WTC11 (cell line): ENCODE measurements at regions not wholly inside any gene's neighbourhood (a gene's known extent, or its start where the extent isn't known, plus 50 kb on each side); places are given as distances from the start of the nearest gene placed in this dataset.

Experiments used
- ATAC-seq: fragments of 200-7000 bp; cut with Tn5 transposase; 2 replicates; pipeline ENCODE4 v1.10.0; 2021; ENCODE audit warnings: mild to moderate bottlenecking, moderate library complexity
- CTCF ChIA-PET: fragments of 300-600 bp; sonication (Branson Sonifier 250); formaldehyde crosslinking; loops from one replicate; lab custom pipeline; 2021; ENCODE audit warnings: antibody characterized with exemption; lab: Charles Lee
- POLR2A ChIA-PET: fragments of 350-600 bp; sonication (Branson Sonifier 250); formaldehyde crosslinking; loops from one replicate; lab custom pipeline; 2021; ENCODE audit warnings: antibody characterized with exemption; lab: Charles Lee
- DNase-seq: peaks from one replicate; pipeline ENCODE4 v3.0.0; 2021; ENCODE audit warnings: low spot score
- H3K27ac Mint-ChIP-seq: 2 replicates; pipeline ENCODE4 v1.8.0; 2021; ENCODE audit warnings: mixed read lengths
- H3K27me3 Mint-ChIP-seq: 2 replicates; pipeline ENCODE4 v1.8.0; 2021; ENCODE audit warnings: low read depth, mild to moderate bottlenecking, moderate library complexity, mixed read lengths
- H3K36me3 Mint-ChIP-seq: 2 replicates; pipeline ENCODE4 v1.8.0; 2021; ENCODE audit warnings: mixed read lengths
- H3K4me1 Mint-ChIP-seq: 2 replicates; pipeline ENCODE4 v1.8.0; 2022; ENCODE audit warnings: mixed read lengths
- H3K4me3 Mint-ChIP-seq: 2 replicates; pipeline ENCODE4 v1.8.0; 2021; ENCODE audit warnings: mild to moderate bottlenecking, moderate library complexity, mixed read lengths
- H3K9me3 Mint-ChIP-seq: 2 replicates; pipeline ENCODE4 v1.8.0; 2021; ENCODE audit warnings: mixed read lengths
- ATF1 ChIP-seq: sonication (generic); formaldehyde crosslinking; IDR thresholded peaks from 2 replicates; pipeline ENCODE4 v1.8.1; 2023; ENCODE audit warnings: mild to moderate bottlenecking, moderate library complexity, missing genetic modification reagents
- ELF4 ChIP-seq: sonication (generic); formaldehyde crosslinking; IDR thresholded peaks from 2 replicates; pipeline ENCODE4 v1.8.1; 2022; ENCODE audit warnings: low read depth, mild to moderate bottlenecking, moderate library complexity, missing genetic modification reagents
- EMX1 ChIP-seq: fragments of 250-450 bp; sonication (Bioruptor Pico); IDR thresholded peaks from 2 replicates; pipeline ENCODE4 v1.8.0; 2021; ENCODE audit warnings: mild to moderate bottlenecking
- FOXK1 ChIP-seq: sonication (generic); formaldehyde crosslinking; IDR thresholded peaks from 2 replicates; pipeline ENCODE4 v1.8.0; 2022; ENCODE audit warnings: mild to moderate bottlenecking, moderate library complexity, missing genetic modification reagents
- GABPB1 ChIP-seq: sonication (generic); formaldehyde crosslinking; IDR thresholded peaks from 2 replicates; pipeline ENCODE4 v1.8.1; 2023; ENCODE audit warnings: mild to moderate bottlenecking, missing genetic modification reagents
- RELA ChIP-seq: sonication (generic); formaldehyde crosslinking; IDR thresholded peaks from 2 replicates; pipeline ENCODE4 v1.8.1; 2022; ENCODE audit warnings: missing genetic modification reagents, mild to moderate bottlenecking, borderline replicate concordance
- ZNF219 ChIP-seq: sonication (generic); formaldehyde crosslinking; IDR thresholded peaks from 2 replicates; pipeline ENCODE4 v1.8.0; 2023; ENCODE audit warnings: missing genetic modification reagents, mild to moderate bottlenecking, borderline replicate concordance
- ZNF317 ChIP-seq: sonication (generic); formaldehyde crosslinking; IDR thresholded peaks from 2 replicates; pipeline ENCODE4 v1.8.1; 2023; ENCODE audit warnings: low read depth, mild to moderate bottlenecking, moderate library complexity, missing genetic modification reagents, borderline replicate concordance
- ZNF396 ChIP-seq: fragments of 250-450 bp; sonication (Bioruptor Pico); IDR thresholded peaks from 2 replicates; pipeline ENCODE4 v1.8.0; 2021; ENCODE audit warnings: mild to moderate bottlenecking, moderate library complexity, borderline replicate concordance
- ZNF423 ChIP-seq: fragments of 250-450 bp; sonication (Bioruptor Pico); IDR thresholded peaks from 2 replicates; pipeline ENCODE4 v2.1.2; 2022; ENCODE audit warnings: mild to moderate bottlenecking, moderate library complexity
- TF ChIP-seq, protein P1 (sequence below): sonication (generic); formaldehyde crosslinking; IDR thresholded peaks from 2 replicates; pipeline ENCODE4 v1.8.1; 2023; ENCODE audit warnings: mild to moderate bottlenecking, missing genetic modification reagents
- TF ChIP-seq, protein P2 (sequence below): fragments of 250-450 bp; sonication (Bioruptor Pico); IDR thresholded peaks from 2 replicates; pipeline ENCODE4 v1.9.0; 2021; ENCODE audit warnings: mild to moderate bottlenecking
- TF ChIP-seq, protein P3 (sequence below): sonication (generic); formaldehyde crosslinking; IDR thresholded peaks from 2 replicates; pipeline ENCODE4 v1.8.0; 2023; ENCODE audit warnings: missing genetic modification reagents, mild to moderate bottlenecking, borderline replicate concordance
- TF ChIP-seq, protein P4 (sequence below): sonication (generic); formaldehyde crosslinking; IDR thresholded peaks from 2 replicates; pipeline ENCODE4 v1.8.0; 2023; ENCODE audit warnings: missing genetic modification reagents
- TF ChIP-seq, protein P5 (sequence below): sonication (generic); formaldehyde crosslinking; IDR thresholded peaks from 2 replicates; pipeline ENCODE4 v1.8.0; 2022; ENCODE audit warnings: mild to moderate bottlenecking, missing genetic modification reagents
- TF ChIP-seq, protein P6 (sequence below): sonication (generic); formaldehyde crosslinking; IDR thresholded peaks from 2 replicates; pipeline ENCODE4 v1.8.1; 2023; ENCODE audit warnings: mild to moderate bottlenecking, missing genetic modification reagents, moderate library complexity
- TF ChIP-seq, protein P7 (sequence below): sonication (generic); formaldehyde crosslinking; conservative IDR thresholded peaks from 2 replicates; pipeline ENCODE4 v1.8.1; 2023; ENCODE audit warnings: mild to moderate bottlenecking, low read depth, missing genetic modification reagents, moderate library complexity

DNA sequence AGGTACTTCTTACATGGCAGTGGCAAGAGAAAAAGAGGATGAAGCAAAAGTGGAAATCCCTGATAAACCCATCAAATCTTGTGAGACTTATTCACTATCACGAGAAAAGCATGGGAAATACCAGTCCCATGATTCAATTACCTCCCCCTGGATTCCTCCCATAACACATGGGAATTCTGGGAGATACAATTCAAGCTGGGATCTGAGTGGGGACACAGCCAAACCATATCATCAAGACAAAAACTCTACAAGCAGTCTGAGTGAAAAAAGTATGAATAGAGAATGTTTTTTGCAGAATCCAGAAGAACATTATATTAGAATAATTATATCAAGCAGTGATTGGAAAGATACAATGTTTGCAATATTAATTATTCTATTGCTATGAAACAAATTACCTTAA, 893.7 kb downstream of the FAM181B start:
- TF ChIP-seq EMX1 (no peak), RELA (CRISPR knock-in tag) (no peak), ATF1 (CRISPR knock-in tag) (no peak), GABPB1 (CRISPR knock-in tag) (no peak), ZNF317 (CRISPR knock-in tag) (no peak), ZNF219 (CRISPR knock-in tag) (no peak), FOXK1 (CRISPR knock-in tag) (no peak), ELF4 (CRISPR knock-in tag) (no peak), ZNF396 (CRISPR knock-in tag) (no peak), ZNF423 (CRISPR knock-in tag) (no peak)
- TF ChIP-seq, protein P1, sequence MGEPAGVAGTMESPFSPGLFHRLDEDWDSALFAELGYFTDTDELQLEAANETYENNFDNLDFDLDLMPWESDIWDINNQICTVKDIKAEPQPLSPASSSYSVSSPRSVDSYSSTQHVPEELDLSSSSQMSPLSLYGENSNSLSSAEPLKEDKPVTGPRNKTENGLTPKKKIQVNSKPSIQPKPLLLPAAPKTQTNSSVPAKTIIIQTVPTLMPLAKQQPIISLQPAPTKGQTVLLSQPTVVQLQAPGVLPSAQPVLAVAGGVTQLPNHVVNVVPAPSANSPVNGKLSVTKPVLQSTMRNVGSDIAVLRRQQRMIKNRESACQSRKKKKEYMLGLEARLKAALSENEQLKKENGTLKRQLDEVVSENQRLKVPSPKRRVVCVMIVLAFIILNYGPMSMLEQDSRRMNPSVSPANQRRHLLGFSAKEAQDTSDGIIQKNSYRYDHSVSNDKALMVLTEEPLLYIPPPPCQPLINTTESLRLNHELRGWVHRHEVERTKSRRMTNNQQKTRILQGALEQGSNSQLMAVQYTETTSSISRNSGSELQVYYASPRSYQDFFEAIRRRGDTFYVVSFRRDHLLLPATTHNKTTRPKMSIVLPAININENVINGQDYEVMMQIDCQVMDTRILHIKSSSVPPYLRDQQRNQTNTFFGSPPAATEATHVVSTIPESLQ (CRISPR knock-in tag): no peak
- TF ChIP-seq, protein P2, sequence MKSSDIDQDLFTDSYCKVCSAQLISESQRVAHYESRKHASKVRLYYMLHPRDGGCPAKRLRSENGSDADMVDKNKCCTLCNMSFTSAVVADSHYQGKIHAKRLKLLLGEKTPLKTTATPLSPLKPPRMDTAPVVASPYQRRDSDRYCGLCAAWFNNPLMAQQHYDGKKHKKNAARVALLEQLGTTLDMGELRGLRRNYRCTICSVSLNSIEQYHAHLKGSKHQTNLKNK (CRISPR knock-in tag): no peak
- TF ChIP-seq, protein P3, sequence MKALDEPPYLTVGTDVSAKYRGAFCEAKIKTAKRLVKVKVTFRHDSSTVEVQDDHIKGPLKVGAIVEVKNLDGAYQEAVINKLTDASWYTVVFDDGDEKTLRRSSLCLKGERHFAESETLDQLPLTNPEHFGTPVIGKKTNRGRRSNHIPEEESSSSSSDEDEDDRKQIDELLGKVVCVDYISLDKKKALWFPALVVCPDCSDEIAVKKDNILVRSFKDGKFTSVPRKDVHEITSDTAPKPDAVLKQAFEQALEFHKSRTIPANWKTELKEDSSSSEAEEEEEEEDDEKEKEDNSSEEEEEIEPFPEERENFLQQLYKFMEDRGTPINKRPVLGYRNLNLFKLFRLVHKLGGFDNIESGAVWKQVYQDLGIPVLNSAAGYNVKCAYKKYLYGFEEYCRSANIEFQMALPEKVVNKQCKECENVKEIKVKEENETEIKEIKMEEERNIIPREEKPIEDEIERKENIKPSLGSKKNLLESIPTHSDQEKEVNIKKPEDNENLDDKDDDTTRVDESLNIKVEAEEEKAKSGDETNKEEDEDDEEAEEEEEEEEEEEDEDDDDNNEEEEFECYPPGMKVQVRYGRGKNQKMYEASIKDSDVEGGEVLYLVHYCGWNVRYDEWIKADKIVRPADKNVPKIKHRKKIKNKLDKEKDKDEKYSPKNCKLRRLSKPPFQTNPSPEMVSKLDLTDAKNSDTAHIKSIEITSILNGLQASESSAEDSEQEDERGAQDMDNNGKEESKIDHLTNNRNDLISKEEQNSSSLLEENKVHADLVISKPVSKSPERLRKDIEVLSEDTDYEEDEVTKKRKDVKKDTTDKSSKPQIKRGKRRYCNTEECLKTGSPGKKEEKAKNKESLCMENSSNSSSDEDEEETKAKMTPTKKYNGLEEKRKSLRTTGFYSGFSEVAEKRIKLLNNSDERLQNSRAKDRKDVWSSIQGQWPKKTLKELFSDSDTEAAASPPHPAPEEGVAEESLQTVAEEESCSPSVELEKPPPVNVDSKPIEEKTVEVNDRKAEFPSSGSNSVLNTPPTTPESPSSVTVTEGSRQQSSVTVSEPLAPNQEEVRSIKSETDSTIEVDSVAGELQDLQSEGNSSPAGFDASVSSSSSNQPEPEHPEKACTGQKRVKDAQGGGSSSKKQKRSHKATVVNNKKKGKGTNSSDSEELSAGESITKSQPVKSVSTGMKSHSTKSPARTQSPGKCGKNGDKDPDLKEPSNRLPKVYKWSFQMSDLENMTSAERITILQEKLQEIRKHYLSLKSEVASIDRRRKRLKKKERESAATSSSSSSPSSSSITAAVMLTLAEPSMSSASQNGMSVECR (CRISPR knock-in tag): no peak
- TF ChIP-seq, protein P4, sequence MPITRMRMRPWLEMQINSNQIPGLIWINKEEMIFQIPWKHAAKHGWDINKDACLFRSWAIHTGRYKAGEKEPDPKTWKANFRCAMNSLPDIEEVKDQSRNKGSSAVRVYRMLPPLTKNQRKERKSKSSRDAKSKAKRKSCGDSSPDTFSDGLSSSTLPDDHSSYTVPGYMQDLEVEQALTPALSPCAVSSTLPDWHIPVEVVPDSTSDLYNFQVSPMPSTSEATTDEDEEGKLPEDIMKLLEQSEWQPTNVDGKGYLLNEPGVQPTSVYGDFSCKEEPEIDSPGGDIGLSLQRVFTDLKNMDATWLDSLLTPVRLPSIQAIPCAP (CRISPR knock-in tag): no peak
- TF ChIP-seq, protein P5, sequence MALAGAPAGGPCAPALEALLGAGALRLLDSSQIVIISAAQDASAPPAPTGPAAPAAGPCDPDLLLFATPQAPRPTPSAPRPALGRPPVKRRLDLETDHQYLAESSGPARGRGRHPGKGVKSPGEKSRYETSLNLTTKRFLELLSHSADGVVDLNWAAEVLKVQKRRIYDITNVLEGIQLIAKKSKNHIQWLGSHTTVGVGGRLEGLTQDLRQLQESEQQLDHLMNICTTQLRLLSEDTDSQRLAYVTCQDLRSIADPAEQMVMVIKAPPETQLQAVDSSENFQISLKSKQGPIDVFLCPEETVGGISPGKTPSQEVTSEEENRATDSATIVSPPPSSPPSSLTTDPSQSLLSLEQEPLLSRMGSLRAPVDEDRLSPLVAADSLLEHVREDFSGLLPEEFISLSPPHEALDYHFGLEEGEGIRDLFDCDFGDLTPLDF (CRISPR knock-in tag): no peak
- TF ChIP-seq, protein P6, sequence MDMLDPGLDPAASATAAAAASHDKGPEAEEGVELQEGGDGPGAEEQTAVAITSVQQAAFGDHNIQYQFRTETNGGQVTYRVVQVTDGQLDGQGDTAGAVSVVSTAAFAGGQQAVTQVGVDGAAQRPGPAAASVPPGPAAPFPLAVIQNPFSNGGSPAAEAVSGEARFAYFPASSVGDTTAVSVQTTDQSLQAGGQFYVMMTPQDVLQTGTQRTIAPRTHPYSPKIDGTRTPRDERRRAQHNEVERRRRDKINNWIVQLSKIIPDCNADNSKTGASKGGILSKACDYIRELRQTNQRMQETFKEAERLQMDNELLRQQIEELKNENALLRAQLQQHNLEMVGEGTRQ (CRISPR knock-in tag): no peak
- TF ChIP-seq, protein P7, sequence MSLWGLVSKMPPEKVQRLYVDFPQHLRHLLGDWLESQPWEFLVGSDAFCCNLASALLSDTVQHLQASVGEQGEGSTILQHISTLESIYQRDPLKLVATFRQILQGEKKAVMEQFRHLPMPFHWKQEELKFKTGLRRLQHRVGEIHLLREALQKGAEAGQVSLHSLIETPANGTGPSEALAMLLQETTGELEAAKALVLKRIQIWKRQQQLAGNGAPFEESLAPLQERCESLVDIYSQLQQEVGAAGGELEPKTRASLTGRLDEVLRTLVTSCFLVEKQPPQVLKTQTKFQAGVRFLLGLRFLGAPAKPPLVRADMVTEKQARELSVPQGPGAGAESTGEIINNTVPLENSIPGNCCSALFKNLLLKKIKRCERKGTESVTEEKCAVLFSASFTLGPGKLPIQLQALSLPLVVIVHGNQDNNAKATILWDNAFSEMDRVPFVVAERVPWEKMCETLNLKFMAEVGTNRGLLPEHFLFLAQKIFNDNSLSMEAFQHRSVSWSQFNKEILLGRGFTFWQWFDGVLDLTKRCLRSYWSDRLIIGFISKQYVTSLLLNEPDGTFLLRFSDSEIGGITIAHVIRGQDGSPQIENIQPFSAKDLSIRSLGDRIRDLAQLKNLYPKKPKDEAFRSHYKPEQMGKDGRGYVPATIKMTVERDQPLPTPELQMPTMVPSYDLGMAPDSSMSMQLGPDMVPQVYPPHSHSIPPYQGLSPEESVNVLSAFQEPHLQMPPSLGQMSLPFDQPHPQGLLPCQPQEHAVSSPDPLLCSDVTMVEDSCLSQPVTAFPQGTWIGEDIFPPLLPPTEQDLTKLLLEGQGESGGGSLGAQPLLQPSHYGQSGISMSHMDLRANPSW (CRISPR knock-in tag): no peak
- TF ChIP-seq, all 79 proteins: peak for 0
- no peak for DNase-seq
- ATAC-seq: no peak
- POLR2A ChIA-PET: no interaction called here
- CTCF ChIA-PET: no interaction called here
- no peak overlapping the region for H3K4me3 Mint-ChIP-seq
- no peaks in the 10 kb centered on the region for H3K36me3 Mint-ChIP-seq
- no peaks in the 10 kb centered on the region for H3K27me3 Mint-ChIP-seq
- H3K27ac Mint-ChIP-seq: no peak overlapping the region
- no peaks in the 10 kb centered on the region for H3K4me1 Mint-ChIP-seq
- no peaks in the 10 kb centered on the region for H3K9me3 Mint-ChIP-seq
